Choroid plexus epithelial cell (primary cell): ENCODE measurements at regions not wholly inside any gene's neighbourhood (a gene's known extent, or its start where the extent isn't known, plus 50 kb on each side); places are given as distances from the start of the nearest gene placed in this dataset.

Source experiments
- DNase-seq: peaks from one replicate; pipeline ENCODE4 v3.0.0-alpha.2; 2010; ENCODE audit warnings: low read depth
- H3K4me3 ChIP-seq: 2 replicates; pipeline ENCODE4 v1.5.1; 2011; ENCODE audit warnings: low read depth, mild to moderate bottlenecking, control low read depth, low read length, moderate library complexity
- CTCF ChIP-seq: conservative IDR thresholded peaks from 2 replicates; pipeline ENCODE4 v1.5.1; 2011; ENCODE audit warnings: low read depth, mild to moderate bottlenecking, control low read depth, inconsistent platforms, low read length, moderate library complexity

- peak; percentile 39 for TF ChIP-seq CTCF
- DNase-seq = peak; percentile 53
These were observed 179.1 kb upstream of the KLHL4 start for GRCh38 chrX:87338510-87338909.

GRCh38 chrX:87370865-87371264 lies 146.7 kb upstream of the KLHL4 start:
- no peak for TF ChIP-seq CTCF
- no peak overlapping the region for H3K4me3 ChIP-seq
- no peak for DNase-seq

More at GRCh38 chrX:87338510-87338909, 179.1 kb upstream of the KLHL4 start:
- H3K4me3 ChIP-seq = no peak overlapping the region

- no peak for DNase-seq
- no peak for TF ChIP-seq CTCF
- no peak overlapping the region for H3K4me3 ChIP-seq
These were observed 143.3 kb upstream of the KLHL4 start for GRCh38 chrX:87374324-87374723.

- TF ChIP-seq CTCF = no peak
- no peak overlapping the region for H3K4me3 ChIP-seq
- DNase-seq = no peak
These were observed 140.7 kb upstream of the KLHL4 start for GRCh38 chrX:87376896-87377295.

- no peak for DNase-seq
- TF ChIP-seq CTCF = no peak
- H3K4me3 ChIP-seq = no peak overlapping the region
These were observed 129.2 kb upstream of the KLHL4 start for GRCh38 chrX:87388381-87388780.

- TF ChIP-seq CTCF = no peak
- no peak overlapping the region for H3K4me3 ChIP-seq
- no peak for DNase-seq
These were observed 125.9 kb upstream of the KLHL4 start for GRCh38 chrX:87391742-87392141.

- H3K4me3 ChIP-seq = no peak overlapping the region
- no peak for DNase-seq
- TF ChIP-seq CTCF = no peak
These were observed 125.2 kb upstream of the KLHL4 start for GRCh38 chrX:87392369-87392768.
